Skeletal muscle satellite cell (primary cell): ENCODE measurements at regions not wholly inside any gene's neighbourhood (a gene's known extent, or its start where the extent isn't known, plus 50 kb on each side); places are given as distances from the start of the nearest gene placed in this dataset.
"Not testable (repeated sequence)": the region's sequence is repeated elsewhere in the genome, so short reads cannot be mapped to it uniquely, and the experiment has no call there.

ENCODE experiments used
- H3K27me3 ChIP-seq: 2 replicates; pipeline ENCODE4 v1.7.0; 2013; ENCODE audit warnings: low read length; ENCODE audit not compliant: control insufficient read depth, insufficient read depth
- H3K36me3 ChIP-seq: 2 replicates; pipeline ENCODE4 v1.7.0; 2013; ENCODE audit warnings: mild to moderate bottlenecking, control low read depth, low read length; ENCODE audit not compliant: insufficient read depth
- H3K4me1 ChIP-seq: 2 replicates; pipeline ENCODE4 v1.7.0; 2013; ENCODE audit warnings: low read length; ENCODE audit not compliant: control insufficient read depth, insufficient read depth
- H3K4me2 ChIP-seq: 2 replicates; pipeline ENCODE4 v1.7.0; 2013; ENCODE audit warnings: mild to moderate bottlenecking, low read length
- H3K4me3 ChIP-seq: 2 replicates; pipeline ENCODE4 v1.7.0; 2013; ENCODE audit warnings: low read length
- H3K9ac ChIP-seq: 2 replicates; pipeline ENCODE4 v1.7.0; 2013; ENCODE audit warnings: mild to moderate bottlenecking, low read depth, low read length, moderate library complexity
- H3K9me3 ChIP-seq: replicated peaks from 2 replicates; pipeline ENCODE4 v1.7.0; 2013; ENCODE audit warnings: mild to moderate bottlenecking, control low read depth, low read length

- H3K9ac ChIP-seq, H3K4me1 ChIP-seq, H3K4me2 ChIP-seq, H3K27me3 ChIP-seq, H3K36me3 ChIP-seq, H3K4me3 ChIP-seq, H3K9me3 ChIP-seq: not testable (repeated sequence)
These were observed 157.9 kb downstream of the RAMP3 start for GRCh38 chr7:45315512-45315911.

DNA sequence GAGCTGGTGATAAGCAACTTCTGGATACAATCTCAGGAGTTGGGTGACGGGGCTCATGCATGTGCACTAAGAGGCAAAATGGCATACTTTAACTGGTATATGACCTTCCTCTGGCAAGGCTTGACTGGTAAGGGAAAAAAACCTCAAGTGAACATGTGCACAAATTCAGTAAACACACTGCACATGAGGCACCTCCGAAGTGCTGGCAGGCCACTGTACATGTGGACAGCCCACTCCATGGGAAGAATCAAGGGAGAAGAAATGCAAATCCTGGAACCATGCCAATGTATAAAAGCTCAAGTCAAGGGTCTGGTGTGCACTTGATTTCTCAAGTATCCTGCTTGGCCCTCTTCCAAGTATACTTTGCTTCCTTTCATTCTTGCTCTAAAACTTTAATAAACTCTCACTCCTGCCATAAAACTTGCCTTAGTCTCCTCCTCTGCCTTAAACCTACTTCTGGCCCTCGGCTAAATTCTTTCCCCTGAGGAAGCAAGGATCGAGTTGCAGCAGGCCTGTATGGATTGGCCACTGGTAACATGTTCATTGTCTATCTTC is 167.2 kb downstream of the RAMP3 start:
- Histone ChIP-seq H3K36me3 (no peaks in the 10 kb centered on the region), H3K4me1 (no peaks in the 10 kb centered on the region), H3K9me3 (no peaks in the 10 kb centered on the region), H3K4me3 (no peak overlapping the region), H3K27me3 (no peaks in the 10 kb centered on the region), H3K4me2 (no peak overlapping the region), H3K9ac (no peak overlapping the region)

- Histone ChIP-seq H3K4me2 (no peak overlapping the region), H3K36me3 (no peaks in the 10 kb centered on the region), H3K4me1 (no peaks in the 10 kb centered on the region), H3K9ac (no peak overlapping the region), H3K4me3 (no peak overlapping the region), H3K9me3 (no peaks in the 10 kb centered on the region), H3K27me3 (no peaks in the 10 kb centered on the region)
These were observed 167.8 kb downstream of the RAMP3 start for GRCh38 chr7:45325378-45325777.

GRCh38 chr7:45328403-45328981 is 170.9 kb downstream of the RAMP3 start:
- no peak overlapping the region for H3K9ac ChIP-seq
- H3K4me3 ChIP-seq = no peak overlapping the region
- no peaks in the 10 kb centered on the region for H3K9me3 ChIP-seq
- H3K4me2 ChIP-seq = no peak overlapping the region
- no peaks in the 10 kb centered on the region for H3K36me3 ChIP-seq
- no peaks in the 10 kb centered on the region for H3K4me1 ChIP-seq
- H3K27me3 ChIP-seq = no peaks in the 10 kb centered on the region

DNA sequence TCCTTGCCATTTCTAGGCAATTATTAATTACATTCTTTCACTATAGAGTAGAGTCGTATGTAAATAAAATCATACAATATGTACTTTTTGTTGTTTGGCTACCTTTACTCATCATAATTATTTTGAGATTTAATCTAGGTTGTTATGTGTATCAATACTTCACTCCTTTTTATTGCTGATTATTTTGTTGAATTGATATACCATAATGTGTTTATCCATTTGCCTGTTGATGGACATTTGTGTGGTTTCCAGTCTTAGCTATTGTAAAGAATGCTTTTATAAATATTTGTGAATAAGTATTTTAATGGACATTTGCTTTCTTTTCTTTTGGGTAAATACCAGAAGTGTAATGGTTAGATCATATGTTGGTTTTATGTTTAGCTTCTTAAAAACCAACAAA is 174.0 kb downstream of the RAMP3 start:
- no peak overlapping the region for H3K4me3 ChIP-seq
- H3K9me3 ChIP-seq = no peaks in the 10 kb centered on the region
- no peaks in the 10 kb centered on the region for H3K4me1 ChIP-seq
- H3K4me2 ChIP-seq = no peak overlapping the region
- no peak overlapping the region for H3K9ac ChIP-seq
- no peaks in the 10 kb centered on the region for H3K27me3 ChIP-seq
- no peaks in the 10 kb centered on the region for H3K36me3 ChIP-seq

GRCh38 chr7:45335024-45335423 is 177.4 kb downstream of the RAMP3 start:
- not testable (repeated sequence) for H3K36me3 ChIP-seq, H3K4me2 ChIP-seq, H3K9me3 ChIP-seq, H3K9ac ChIP-seq, H3K4me3 ChIP-seq, H3K4me1 ChIP-seq, H3K27me3 ChIP-seq

- Histone ChIP-seq H3K36me3 (no peaks in the 10 kb centered on the region), H3K4me2 (no peak overlapping the region), H3K4me3 (no peak overlapping the region), H3K9ac (no peak overlapping the region), H3K4me1 (no peaks in the 10 kb centered on the region), H3K9me3 (no peaks in the 10 kb centered on the region), H3K27me3 (peaks cover 12% of the 10 kb centered on the region)
These were observed 184.6 kb downstream of the RAMP3 start for GRCh38 chr7:45342236-45342635.

DNA sequence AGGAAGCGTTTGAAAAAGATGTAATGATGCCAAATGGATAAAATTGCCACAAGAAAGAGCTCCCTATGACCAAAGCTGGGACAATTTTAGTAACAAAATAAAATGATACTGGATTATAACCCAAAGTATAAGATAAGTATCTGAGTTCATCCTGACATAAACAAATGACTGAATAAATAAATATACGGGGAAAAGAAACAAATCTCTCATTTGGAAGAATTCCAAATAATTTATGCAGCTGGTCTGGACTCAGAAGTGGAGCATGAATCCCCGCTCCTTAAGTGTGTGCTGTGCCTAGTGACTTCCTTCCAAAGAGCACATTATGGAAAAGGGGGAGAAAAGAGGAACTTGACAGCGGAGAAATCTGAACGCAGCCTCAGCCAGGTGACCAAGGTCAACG is 186.2 kb downstream of the RAMP3 start:
- Histone ChIP-seq H3K4me3 (no peak overlapping the region), H3K36me3 (no peaks in the 10 kb centered on the region), H3K4me2 (no peak overlapping the region), H3K9ac (no peak overlapping the region), H3K9me3 (no peaks in the 10 kb centered on the region), H3K4me1 (no peaks in the 10 kb centered on the region), H3K27me3 (peaks cover 12% of the 10 kb centered on the region)

- H3K4me3 ChIP-seq = no peak overlapping the region
- H3K9ac ChIP-seq = no peak overlapping the region
- H3K4me1 ChIP-seq = no peaks in the 10 kb centered on the region
These were observed 190.2 kb downstream of the RAMP3 start for GRCh38 chr7:45347804-45348203.

GRCh38 chr7:45349090-45349489 is 191.5 kb downstream of the RAMP3 start:
- no peaks in the 10 kb centered on the region for H3K4me1 ChIP-seq
- no peak overlapping the region for H3K4me2 ChIP-seq
- H3K9me3 ChIP-seq = no peaks in the 10 kb centered on the region
- peaks cover 3% of the 10 kb centered on the region for H3K27me3 ChIP-seq
- no peak overlapping the region for H3K4me3 ChIP-seq
- H3K9ac ChIP-seq = no peak overlapping the region
- H3K36me3 ChIP-seq = no peaks in the 10 kb centered on the region

More at GRCh38 chr7:45347804-45348203, 190.2 kb downstream of the RAMP3 start:
- Histone ChIP-seq H3K4me2 (no peak overlapping the region), H3K27me3 (peaks cover 3% of the 10 kb centered on the region), H3K9me3 (no peaks in the 10 kb centered on the region), H3K36me3 (no peaks in the 10 kb centered on the region)

GRCh38 chr7:45350896-45351295 is 193.3 kb downstream of the RAMP3 start:
- no peak overlapping the region for H3K4me3 ChIP-seq
- no peak overlapping the region for H3K4me2 ChIP-seq
- H3K9ac ChIP-seq = no peak overlapping the region
- no peaks in the 10 kb centered on the region for H3K9me3 ChIP-seq
- H3K36me3 ChIP-seq = no peaks in the 10 kb centered on the region
- H3K4me1 ChIP-seq = no peaks in the 10 kb centered on the region
- peaks cover 3% of the 10 kb centered on the region for H3K27me3 ChIP-seq

- Histone ChIP-seq H3K4me3 (no peak overlapping the region), H3K27me3 (peaks cover 9% of the 10 kb centered on the region), H3K9ac (no peak overlapping the region), H3K36me3 (no peaks in the 10 kb centered on the region), H3K4me1 (no peaks in the 10 kb centered on the region), H3K9me3 (no peaks in the 10 kb centered on the region), H3K4me2 (no peak overlapping the region)
These were observed 200.7 kb downstream of the RAMP3 start for GRCh38 chr7:45358287-45358686.
